CD14-positive monocyte (primary cell): ENCODE measurements at regions not wholly inside any gene's neighbourhood (a gene's known extent, or its start where the extent isn't known, plus 50 kb on each side); places are given as distances from the start of the nearest gene placed in this dataset.
"Not testable (repeated sequence)": the region's sequence is repeated elsewhere in the genome, so short reads cannot be mapped to it uniquely, and the experiment has no call there.

ENCODE experiments used
- DNase-seq, 3 donors: peaks; one replicate each; pipeline ENCODE4 v3.0.0-alpha.2; 2011 to 2022
- H2AFZ ChIP-seq: 2 replicates; pipeline ENCODE4 v1.6.0; 2012; ENCODE audit warnings: mild to moderate bottlenecking, low read depth, low read length, inconsistent platforms; ENCODE audit not compliant: insufficient read depth, poor library complexity, severe bottlenecking
- H3K27ac ChIP-seq, 2 donors: 1 replicate in 1 of 2; 2 replicates in 1 of 2; pipeline ENCODE4 v1.5.1; 2012 to 2013; ENCODE audit warnings: low read length in 2 of 2, control low read depth in 1 of 2, inconsistent platforms in 1 of 2, low read depth in 1 of 2, mild to moderate bottlenecking in 1 of 2
- H3K27me3 ChIP-seq, 2 donors: one replicate each; pipeline versions ENCODE4 v1.6.0 to v1.6.1; 2011 to 2013; ENCODE audit warnings: low read length in 2 of 2; ENCODE audit not compliant: control insufficient read depth in 2 of 2, insufficient read depth in 2 of 2
- H3K36me3 ChIP-seq, 2 donors: replicated peaks in 1 of 2; 1 replicate in 1 of 2; 2 replicates in 1 of 2; pipeline versions ENCODE4 v1.5.1 to v1.6.1; 2012 to 2013; ENCODE audit warnings: low read length in 2 of 2, control low read depth in 1 of 2, inconsistent platforms in 1 of 2, mild to moderate bottlenecking in 1 of 2; ENCODE audit not compliant: insufficient read depth in 2 of 2, control insufficient read depth in 1 of 2
- H3K4me1 ChIP-seq, 2 donors: 1 replicate in 1 of 2; 2 replicates in 1 of 2; pipeline versions ENCODE4 v1.5.1 to v1.6.1; 2012 to 2013; ENCODE audit warnings: low read length in 2 of 2, control low read depth in 1 of 2, inconsistent platforms in 1 of 2, mild to moderate bottlenecking in 1 of 2, moderate library complexity in 1 of 2; ENCODE audit not compliant: insufficient read depth in 2 of 2, control insufficient read depth in 1 of 2
- H3K4me2 ChIP-seq: replicated peaks from 2 replicates; pipeline ENCODE3; 2012; ENCODE audit warnings: low read length, moderate library complexity, mild to moderate bottlenecking; ENCODE audit not compliant: poor library complexity, severe bottlenecking; ENCODE audit errors: extremely low read depth
- H3K4me3 ChIP-seq, 3 experiments: fragments of 200-600 bp in 1 of 3; sonication (generic) in 1 of 3; replicated peaks in 1 of 3; 1 replicate in 2 of 3; 2 replicates in 1 of 3; pipeline ENCODE4 v1.5.1; 2011 to 2013; ENCODE audit warnings: low read length in 3 of 3, mild to moderate bottlenecking in 3 of 3, control low read depth in 2 of 3, low read depth in 2 of 3, inconsistent platforms in 1 of 3, moderate library complexity in 1 of 3
- H3K79me2 ChIP-seq: 2 replicates; pipeline ENCODE4 v1.6.0; 2012; ENCODE audit warnings: mild to moderate bottlenecking, control low read depth, inconsistent platforms, low read length, moderate library complexity; ENCODE audit not compliant: insufficient read depth
- H3K9ac ChIP-seq: 2 replicates; pipeline ENCODE4 v1.6.0; 2017; ENCODE audit warnings: low read length, mild to moderate bottlenecking; ENCODE audit not compliant: insufficient read depth, poor library complexity, severe bottlenecking
- H3K9me3 ChIP-seq, 2 donors: replicated peaks in 1 of 2; 1 replicate in 1 of 2; 2 replicates in 1 of 2; pipeline versions ENCODE4 v1.5.1 to v1.6.1; 2012 to 2013; ENCODE audit warnings: low read length in 2 of 2, control low read depth in 1 of 2; ENCODE audit not compliant: control insufficient read depth in 1 of 2, insufficient read depth in 1 of 2
- H4K20me1 ChIP-seq: 2 replicates; pipeline ENCODE4 v1.6.0; 2012; ENCODE audit warnings: mild to moderate bottlenecking, low read length, control low read depth, moderate library complexity; ENCODE audit not compliant: insufficient read depth
- H3K27ac Mint-ChIP-seq, 7 donors: one replicate each; pipeline ENCODE4 v1.8.0; 2020; ENCODE audit warnings: mild to moderate bottlenecking in 7 of 7, mixed read lengths in 7 of 7, moderate library complexity in 6 of 7, inconsistent platforms in 2 of 7
- H3K27me3 Mint-ChIP-seq, 3 donors: one replicate each; pipeline ENCODE4 v1.8.0; 2021 to 2022; ENCODE audit warnings: low read depth in 3 of 3, mild to moderate bottlenecking in 3 of 3, mixed read lengths in 3 of 3, moderate library complexity in 3 of 3, inconsistent platforms in 1 of 3
- H3K36me3 Mint-ChIP-seq, 2 donors: one replicate each; pipeline ENCODE4 v1.8.0; 2020; ENCODE audit warnings: mixed read lengths in 2 of 2, inconsistent platforms in 1 of 2, mild to moderate bottlenecking in 1 of 2
- H3K4me1 Mint-ChIP-seq: one replicate; pipeline ENCODE4 v1.8.0; 2020; ENCODE audit warnings: mild to moderate bottlenecking, mixed read lengths
- H3K4me3 Mint-ChIP-seq, 2 donors: one replicate each; pipeline ENCODE4 v1.8.0; 2020; ENCODE audit warnings: mild to moderate bottlenecking in 2 of 2, mixed read lengths in 2 of 2, moderate library complexity in 1 of 2
- H3K9me3 Mint-ChIP-seq, 7 donors: one replicate each; pipeline ENCODE4 v1.8.0; 2020 to 2022; ENCODE audit warnings: mixed read lengths in 7 of 7, mild to moderate bottlenecking in 6 of 7, moderate library complexity in 6 of 7, inconsistent platforms in 2 of 7
- CTCF ChIP-seq: fragments of 200-600 bp; IDR thresholded peaks from one replicate; pipeline ENCODE4 v1.8.0; 2022; ENCODE audit warnings: antibody characterized with exemption, mild to moderate bottlenecking
- WGBS: methylation state at CpG from one replicate; pipeline ENCODE4 v1.1.5; 2013; ENCODE audit warnings: missing lambda C conversion rate; ENCODE audit not compliant: insufficient coverage; 5-methylcytosine and 5-hydroxymethylcytosine counted together
- intact Hi-C, 2 donors: fragments of 100-400 bp; cut with micrococcal nuclease; formaldehyde crosslinking; loops; one replicate each; pipeline versions ENCODE4 v1.15.0 to v1.15.1; 2023

- Mint-ChIP-seq H3K27me3 (peaks cover 0 to 3% (median 1%) of the 10 kb centered on the region in 3 donors), H3K27ac (no peak overlapping the region), H3K36me3 (no peaks in the 10 kb centered on the region), H3K9me3 (peaks cover 0 to 10% (median 2%) of the 10 kb centered on the region in 7 donors), H3K4me1 (no peaks in the 10 kb centered on the region), H3K4me3 (no peak overlapping the region)
- no peaks in the 10 kb centered on the region for H3K4me1 ChIP-seq
- H2AFZ ChIP-seq = no peak overlapping the region
- H3K79me2 ChIP-seq = no peaks in the 10 kb centered on the region
- no peaks in the 10 kb centered on the region for H4K20me1 ChIP-seq
- intact Hi-C loops = no loop called here
- DNase-seq = no peak
- no peak overlapping the region for H3K4me3 ChIP-seq
- no peaks in the 10 kb centered on the region for H3K27me3 ChIP-seq
- H3K4me2 ChIP-seq = no peak overlapping the region
- WGBS = 45% methylated on average over 4 of the region's 7 CpGs
- no peak for TF ChIP-seq CTCF
- H3K27ac ChIP-seq = no peak overlapping the region
- no peaks in the 10 kb centered on the region for H3K36me3 ChIP-seq
- H3K9ac ChIP-seq = no peak overlapping the region
- no peaks in the 10 kb centered on the region for H3K9me3 ChIP-seq
These were observed 297.4 kb upstream of the SGCG start for GRCh38 chr13:22883262-22883840.

- H3K79me2 ChIP-seq = no peaks in the 10 kb centered on the region
- no peak overlapping the region for H3K9ac ChIP-seq
- no peaks in the 10 kb centered on the region for H3K36me3 ChIP-seq
- H3K27me3 ChIP-seq = no peaks in the 10 kb centered on the region
- DNase-seq = no peak
- WGBS = 89% methylated on average over 17 of the region's 17 CpGs
- no peaks in the 10 kb centered on the region for H3K36me3 Mint-ChIP-seq
- H3K4me2 ChIP-seq = no peak overlapping the region
- no peak overlapping the region for H3K4me3 ChIP-seq
- H3K27ac Mint-ChIP-seq = no peak overlapping the region
- H2AFZ ChIP-seq = no peak overlapping the region
- no peaks in the 10 kb centered on the region for H3K4me1 ChIP-seq
- H3K4me3 Mint-ChIP-seq = no peak overlapping the region
- no peak overlapping the region for H3K27ac ChIP-seq
- no peaks in the 10 kb centered on the region for H3K9me3 ChIP-seq
- peaks cover 0 to 10% (median 2%) of the 10 kb centered on the region in 7 donors for H3K9me3 Mint-ChIP-seq
- TF ChIP-seq CTCF = no peak
- intact Hi-C loops = no loop called here
- peaks cover 0 to 3% (median 1%) of the 10 kb centered on the region in 3 donors for H3K27me3 Mint-ChIP-seq
- H4K20me1 ChIP-seq = no peaks in the 10 kb centered on the region
- H3K4me1 Mint-ChIP-seq = no peaks in the 10 kb centered on the region
These were observed 296.8 kb upstream of the SGCG start for GRCh38 chr13:22883956-22884355.

GRCh38 chr13:22886061-22886460 is 294.7 kb upstream of the SGCG start:
- H3K4me2 ChIP-seq, H3K36me3 ChIP-seq, H4K20me1 ChIP-seq, DNase-seq, H3K4me1 Mint-ChIP-seq, H3K27ac Mint-ChIP-seq, intact Hi-C loops, H3K9me3 ChIP-seq, H2AFZ ChIP-seq, H3K4me3 Mint-ChIP-seq, H3K36me3 Mint-ChIP-seq, H3K4me1 ChIP-seq, H3K27me3 ChIP-seq, H3K27me3 Mint-ChIP-seq, H3K27ac ChIP-seq, H3K9ac ChIP-seq, H3K79me2 ChIP-seq, H3K4me3 ChIP-seq: not testable (repeated sequence)
- 100% methylated on average over 3 of the region's 8 CpGs for WGBS
- H3K9me3 Mint-ChIP-seq = peaks cover 2 to 22% (median 9%) of the 10 kb centered on the region in 7 donors
